ENCODE measurements at regions not wholly inside any gene's neighbourhood (a gene's known extent, or its start where the extent isn't known, plus 50 kb on each side); places are given as distances from the start of the nearest gene placed in this dataset.
A peak's percentile ranks its signal among the peaks of the same experiment; 100 is the strongest.

GRCh38 chr9:543478-543877 is 298.0 kb upstream of the DMRT1 start:
- intact Hi-C loops (cut with DNase I): loop anchor here in 1 of 10 donors (10.0 kb wide), 3 partner anchors 69 to 139 kb away; no protein-coding TSS in a partner anchor

GRCh38 chr9:545480-545879 is 296.0 kb upstream of the DMRT1 start:
- peak overlapping the region in 9 of 12 donors; percentile 34 to 84 (median 69) for H3K27ac ChIP-seq
- TF ChIP-seq CTCF (IDR thresholded peaks at IDR 0.05) (no peak), POLR2A (IDR thresholded peaks at IDR 0.05) (no peak)
- ATAC-seq: peak in 3 of 4 donors; percentile 21 to 74 (median 66)

More at GRCh38 chr9:543478-543877, 298.0 kb upstream of the DMRT1 start:
- Histone ChIP-seq H3K4me3 (no peak overlapping the region), H3K4me1 (peaks cover 5 to 40% (median 20%) of the 10 kb centered on the region in 12 donors), H3K9me3 (peaks cover 0 to 5% (median 0%) of the 10 kb centered on the region in 12 donors), H3K27me3 (no peaks in the 10 kb centered on the region), H3K27ac (no peak overlapping the region), H3K36me3 (peaks cover 0 to 5% (median 0%) of the 10 kb centered on the region in 9 donors)
- no peak for TF ChIP-seq POLR2A (IDR thresholded peaks at IDR 0.05)
- no peak for TF ChIP-seq CTCF (IDR thresholded peaks at IDR 0.05)
- WGBS, 4 donors: 42 to 92% (median 59%) methylated on average over 4 of the region's 4 CpGs
- ATAC-seq (no peak), DNase-seq (no peak)

GRCh38 chr9:546235-546634 is 295.3 kb upstream of the DMRT1 start:
- WGBS, 4 donors: 26 to 51% (median 44%) methylated on average over 3 of the region's 3 CpGs
- ATAC-seq (peak; percentile 34 to 63 (median 54)), DNase-seq (no peak)
- intact Hi-C loops (cut with DNase I): loop anchor here in 3 of 10 donors (1.0 to 10.0 kb wide), 7 partner anchors 42 to 141 kb away; partner anchors contain the start of gene KANK1 (in 2 of the 3)
- Histone ChIP-seq H3K9me3 (no peaks in the 10 kb centered on the region), H3K36me3 (peaks cover 0 to 8% (median 0%) of the 10 kb centered on the region in 9 donors), H3K4me3 (peak overlapping the region in 1 of 12 donors; percentile 35), H3K27me3 (no peaks in the 10 kb centered on the region), H3K4me1 (peaks cover 5 to 50% (median 24%) of the 10 kb centered on the region in 12 donors), H3K27ac (peak overlapping the region; percentile 50 to 84 (median 70))
- TF ChIP-seq POLR2A (IDR thresholded peaks at IDR 0.05) (no peak), CTCF (IDR thresholded peaks at IDR 0.05) (no peak)

More at GRCh38 chr9:545480-545879, 296.0 kb upstream of the DMRT1 start:
- H3K4me1 ChIP-seq: peaks cover 5 to 50% (median 24%) of the 10 kb centered on the region in 12 donors
- intact Hi-C loops (cut with DNase I): loop anchor here in 3 of 10 donors (5.0 to 10.0 kb wide), 6 partner anchors 43 to 141 kb away; partner anchors contain the start of gene KANK1 (in 1 of the 3)
- peaks cover 0 to 4% (median 0%) of the 10 kb centered on the region in 9 donors for H3K36me3 ChIP-seq
- H3K9me3 ChIP-seq: no peaks in the 10 kb centered on the region
- DNase-seq: peak in 3 of 5 donors; percentile 57 to 76 (median 57)
- no peak overlapping the region for H3K4me3 ChIP-seq
- 52 to 73% (median 69%) methylated on average over 7 of the region's 7 CpGs for WGBS, 4 donors
- H3K27me3 ChIP-seq: no peaks in the 10 kb centered on the region

GRCh38 chr9:546797-547223 is 294.7 kb upstream of the DMRT1 start:
- intact Hi-C loops (cut with DNase I): loop anchor here in 3 of 10 donors (1.0 to 10.0 kb wide), 7 partner anchors 43 to 142 kb away; partner anchors contain the start of gene KANK1 (in 2 of the 3)
- DNase-seq (no peak), ATAC-seq (peak; percentile 69 to 76 (median 71))
- TF ChIP-seq CTCF (IDR thresholded peaks at IDR 0.05) (peak; percentile 6 to 59 (median 40)), POLR2A (IDR thresholded peaks at IDR 0.05) (no peak)
- Histone ChIP-seq H3K27me3 (no peaks in the 10 kb centered on the region), H3K4me1 (peaks cover 5 to 50% (median 24%) of the 10 kb centered on the region in 12 donors), H3K4me3 (peak overlapping the region in 9 of 12 donors; percentile 10 to 35 (median 25)), H3K27ac (peak overlapping the region; percentile 50 to 84 (median 70)), H3K9me3 (no peaks in the 10 kb centered on the region), H3K36me3 (peaks cover 0 to 8% (median 0%) of the 10 kb centered on the region in 9 donors)
- 2 to 12% (median 5%) methylated on average over 3 of the region's 3 CpGs for WGBS, 4 donors

Data from heart left ventricle (tissue), 16 donors.